ENCODE measurements at regions not wholly inside any gene's neighbourhood (a gene's known extent, or its start where the extent isn't known, plus 50 kb on each side); places are given as distances from the start of the nearest gene placed in this dataset.
A peak's percentile ranks its signal among the peaks of the same experiment; 100 is the strongest.

DNA sequence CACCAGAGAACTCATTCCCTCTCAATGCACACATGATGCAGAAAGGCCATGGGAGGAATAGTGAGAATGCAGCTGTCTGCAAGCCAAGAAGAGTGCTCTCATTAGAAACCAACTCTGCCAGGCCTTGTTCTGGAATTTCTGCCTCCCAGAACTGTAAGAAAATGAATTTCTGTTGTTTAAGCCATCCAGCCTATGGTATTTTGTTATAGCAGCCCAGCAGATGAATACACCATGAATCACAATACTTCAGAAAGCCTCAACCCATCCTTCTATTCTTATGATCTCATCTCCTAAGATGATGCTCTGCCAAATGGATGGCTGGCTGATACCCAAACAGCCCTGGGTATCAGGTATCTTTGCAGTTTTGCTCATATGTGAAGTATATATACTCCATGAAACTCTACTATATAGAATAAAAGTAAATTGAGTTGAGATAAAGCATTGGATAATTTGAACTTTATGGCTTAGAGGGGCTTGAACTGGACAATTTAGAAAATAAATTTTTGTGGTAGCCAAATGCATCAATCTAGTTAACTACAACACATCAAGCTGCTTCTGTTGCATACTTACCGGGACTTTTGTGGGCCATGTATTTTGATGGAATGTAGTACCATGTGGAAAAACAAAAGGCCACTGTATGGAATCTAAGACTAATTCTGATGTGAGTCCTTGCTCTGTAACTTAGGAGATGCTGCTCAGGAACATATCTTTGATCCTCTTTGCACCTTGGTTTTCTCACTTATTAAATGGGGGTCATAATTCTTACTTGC lies 245.9 kb downstream of the HS3ST1 start:
- DNase-seq (ENCODE audit: low spot score), result no peak

DNA sequence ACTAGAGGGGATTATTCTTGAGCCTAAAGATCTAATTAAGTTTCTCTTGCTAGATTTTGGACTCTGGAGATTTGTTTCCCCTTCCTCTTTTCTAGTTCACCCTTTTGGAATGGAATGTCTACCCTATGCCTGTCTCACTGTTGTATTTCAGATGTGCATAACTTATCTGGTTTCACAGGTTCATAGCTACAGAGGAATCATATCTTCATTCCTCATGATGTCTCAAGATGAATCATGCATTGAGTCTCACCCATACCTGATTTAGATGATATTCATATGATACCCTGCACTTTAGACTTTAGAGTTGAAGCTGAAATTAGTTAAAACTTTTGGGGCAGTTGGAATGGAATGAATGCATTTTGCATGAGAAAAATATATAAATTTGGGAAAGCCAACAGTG lies 246.7 kb downstream of the HS3ST1 start:
- no peak for DNase-seq (ENCODE audit: low spot score)

DNA sequence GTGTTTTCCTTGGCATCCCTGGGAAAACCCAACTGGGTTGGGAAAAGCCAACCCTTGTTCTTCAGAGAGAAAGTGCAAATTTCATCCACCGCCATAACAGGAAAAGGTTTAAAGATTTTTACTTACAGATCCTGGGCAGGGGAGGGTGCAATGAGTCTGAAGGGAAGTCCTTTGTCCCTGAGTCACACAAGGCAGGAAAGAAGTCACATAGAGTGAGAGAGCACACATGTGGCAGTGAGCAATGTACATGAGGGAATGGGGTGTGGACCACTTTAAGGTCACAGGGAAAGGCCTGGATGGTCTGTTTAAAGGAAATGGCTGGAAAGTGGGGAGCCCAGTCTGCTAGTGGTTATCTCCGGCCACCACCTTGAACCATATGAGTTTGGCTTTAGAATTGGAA lies 248.9 kb downstream of the HS3ST1 start:
- no peak for DNase-seq (ENCODE audit: low spot score)

DNA sequence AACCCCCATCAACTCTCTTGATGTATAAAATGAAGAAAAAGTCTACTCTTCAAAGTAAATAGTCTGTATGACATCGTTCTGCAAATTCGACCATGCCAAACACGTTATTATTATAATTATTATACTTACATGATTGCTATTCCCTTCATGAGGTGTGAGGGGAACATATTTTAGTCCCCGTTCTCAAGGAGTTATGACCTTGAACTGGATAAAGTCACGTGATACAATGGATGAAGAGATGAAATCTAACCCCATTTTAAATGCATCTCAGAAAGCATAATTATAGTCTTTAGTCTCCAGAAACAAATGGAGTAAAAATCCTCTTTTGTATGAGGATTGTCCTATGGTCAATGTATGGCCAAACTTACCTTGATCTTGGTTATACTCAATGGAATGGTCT lies 250.3 kb downstream of the HS3ST1 start:
- no peak for DNase-seq (ENCODE audit: low spot score)

DNA sequence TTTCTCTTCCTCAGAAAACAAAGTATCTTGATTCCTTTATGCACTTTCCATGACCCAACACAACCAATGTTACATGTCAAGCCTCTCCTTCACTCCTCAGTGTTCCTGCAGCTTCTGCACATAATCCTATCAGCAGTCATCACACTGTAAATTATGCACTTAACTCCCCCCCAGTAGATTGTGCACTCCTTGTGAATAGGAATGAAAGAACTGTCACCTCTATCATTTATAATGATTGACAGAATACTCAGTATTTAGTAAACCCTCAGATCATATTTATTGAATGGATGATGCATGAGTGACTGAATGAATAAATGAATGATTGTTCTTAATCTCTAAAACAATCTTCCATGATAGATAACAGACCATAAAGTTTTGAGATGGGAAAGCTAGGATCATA lies 253.3 kb downstream of the HS3ST1 start:
- DNase-seq (ENCODE audit: low spot score), result no peak

DNA sequence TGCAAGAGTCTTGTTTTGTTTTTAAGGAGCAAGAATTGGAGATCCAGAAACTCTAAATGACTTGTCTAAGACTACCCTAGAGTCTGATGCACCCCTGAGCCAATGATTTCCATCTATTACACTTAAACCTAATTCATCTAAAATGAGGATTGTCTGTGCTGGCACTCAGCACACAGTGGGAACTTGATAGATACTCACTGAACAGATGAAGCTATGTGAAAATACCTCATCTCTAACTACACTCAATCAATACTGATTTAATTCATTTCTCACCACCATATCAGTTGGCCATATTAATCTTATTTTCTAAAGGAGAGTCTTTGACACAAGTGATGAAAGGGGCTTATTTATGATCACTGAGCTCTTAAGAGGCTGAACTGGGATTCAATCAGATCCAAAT lies 262.1 kb downstream of the HS3ST1 start:
- no peak for DNase-seq (ENCODE audit: low spot score)

DNA sequence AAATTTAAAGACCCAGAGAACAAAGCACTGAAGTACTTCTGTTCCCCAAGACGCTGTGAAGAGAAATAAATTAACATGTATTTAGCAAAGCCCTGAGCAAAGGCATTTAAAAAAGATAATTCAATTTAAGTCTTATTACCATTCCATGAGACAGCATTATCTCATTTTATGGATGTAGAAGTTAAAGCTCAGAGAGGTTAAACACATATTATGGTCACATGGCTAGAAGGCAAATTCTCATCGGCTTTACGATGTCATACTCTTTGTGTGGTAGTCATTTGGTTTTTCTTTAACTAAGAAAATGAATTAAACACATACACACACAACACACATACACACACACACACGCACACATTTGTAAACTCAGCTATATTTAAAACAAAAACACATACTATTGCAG lies 262.7 kb downstream of the HS3ST1 start:
- DNase-seq (ENCODE audit: low spot score), result no peak

DNA sequence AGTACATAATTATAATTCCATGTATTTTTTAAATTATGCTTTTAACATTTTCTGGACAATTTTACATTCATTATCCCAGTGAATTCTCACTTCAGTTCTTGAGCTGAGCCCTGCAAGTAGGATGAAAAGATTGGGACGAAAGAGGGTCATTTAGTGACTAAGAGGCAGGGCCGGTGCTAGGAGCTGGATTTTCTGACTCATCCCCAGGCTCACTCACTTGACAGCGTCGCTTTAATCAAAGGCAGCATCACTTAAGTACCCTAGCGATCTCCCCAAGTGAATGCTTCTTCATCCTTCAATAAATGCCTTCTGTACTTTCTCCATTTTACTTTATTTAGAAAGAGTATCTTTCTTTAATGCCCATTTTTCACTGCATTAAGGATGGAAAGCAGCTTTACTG lies 263.6 kb downstream of the HS3ST1 start:
- no peak for DNase-seq (ENCODE audit: low spot score)

DNA sequence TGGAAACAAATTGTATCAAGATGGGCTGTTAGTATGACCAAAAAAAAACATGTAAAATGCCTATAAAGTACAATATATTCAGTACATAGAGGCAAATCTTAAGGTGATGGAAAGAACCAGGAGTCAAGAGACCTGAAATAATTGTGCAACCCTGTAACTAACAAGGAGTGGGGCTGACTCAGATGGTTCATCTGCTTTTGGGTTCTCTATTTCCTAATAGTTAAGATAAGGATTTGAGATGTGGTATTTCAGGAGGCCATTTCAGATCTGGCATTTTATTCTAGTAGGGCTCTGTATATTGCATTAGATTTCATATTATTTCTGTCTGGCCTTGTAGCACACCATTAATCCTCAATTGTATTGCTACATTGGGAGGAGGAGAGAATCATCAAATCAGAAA lies 268.4 kb downstream of the HS3ST1 start:
- no peak for DNase-seq (ENCODE audit: low spot score)

DNA sequence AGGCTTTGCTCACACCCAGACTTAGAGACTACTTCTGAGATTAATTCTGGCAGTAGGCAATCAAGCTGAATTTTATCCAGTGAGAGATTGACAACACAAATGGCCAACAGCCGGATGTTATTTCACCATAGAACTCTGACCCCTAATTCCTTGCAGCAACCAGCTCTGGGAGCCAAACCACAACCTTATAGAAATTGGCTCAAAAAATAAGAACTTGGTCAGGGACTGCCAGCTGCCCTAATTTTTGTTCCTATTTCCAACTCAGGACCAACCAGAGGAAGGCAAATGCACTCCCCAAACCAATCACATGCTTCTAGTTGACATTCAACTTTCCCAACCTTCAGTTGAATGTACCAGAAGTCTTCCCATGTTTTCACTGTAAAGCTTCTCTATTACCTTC lies 269.7 kb downstream of the HS3ST1 start:
- no peak for DNase-seq (ENCODE audit: low spot score)

DNA sequence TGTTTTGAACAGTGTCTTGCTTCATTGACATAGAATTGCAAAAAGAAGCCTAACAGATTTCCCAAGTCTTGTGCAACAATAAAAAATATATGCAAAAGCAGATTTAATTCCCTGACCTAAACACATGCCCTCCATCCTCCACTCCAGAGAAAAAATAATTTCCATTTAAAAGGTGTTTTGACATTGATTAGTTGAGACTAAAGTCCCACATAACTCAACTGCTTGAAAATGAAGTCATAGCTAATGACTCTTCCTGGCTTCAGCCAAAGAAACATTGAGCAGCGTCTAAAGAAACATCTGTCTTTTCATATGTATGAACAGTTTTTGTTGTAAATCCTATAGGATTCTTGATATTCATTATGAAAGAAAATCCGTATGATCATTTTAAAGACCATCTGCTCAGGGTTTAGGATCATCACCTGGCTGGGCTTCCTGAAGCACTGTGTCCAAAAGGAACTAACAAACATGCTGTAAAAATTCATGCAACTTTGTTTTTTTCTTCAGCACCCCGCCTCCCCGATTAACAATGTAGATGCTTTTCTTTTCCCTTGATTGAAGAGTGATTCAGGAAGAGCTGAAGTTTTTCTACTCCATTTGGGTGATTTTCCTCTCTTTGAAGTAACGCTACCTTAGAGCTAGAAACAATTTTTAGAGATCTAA lies 273.4 kb downstream of the HS3ST1 start:
- DNase-seq (ENCODE audit: low spot score), result no peak

DNA sequence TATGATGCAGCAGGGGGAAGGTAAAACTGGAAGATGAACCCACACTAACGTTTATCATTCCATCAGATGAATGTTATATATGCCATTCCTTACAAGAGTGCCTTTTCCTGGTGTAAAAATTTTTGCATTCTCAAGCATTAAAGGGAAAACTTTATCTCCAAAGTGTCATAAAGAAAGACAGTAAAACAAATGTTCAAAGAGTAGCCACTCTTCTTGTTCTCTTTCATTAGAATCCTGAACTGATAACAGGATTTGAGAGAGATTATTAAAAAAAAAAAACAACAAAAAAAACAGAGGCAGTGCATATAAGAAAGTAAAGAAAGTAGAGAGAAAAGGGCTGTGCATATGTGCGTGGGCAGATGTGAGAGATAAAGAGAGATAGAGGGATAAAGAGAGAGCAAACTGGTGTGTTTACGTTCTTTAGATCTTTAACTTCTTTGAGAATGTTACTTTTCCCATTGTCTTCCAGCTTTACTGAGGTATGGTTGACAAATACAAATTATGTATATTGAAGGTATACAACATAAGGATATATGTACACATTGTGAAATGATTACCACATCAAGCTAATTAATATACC lies 275.4 kb downstream of the HS3ST1 start:
- DNase-seq (ENCODE audit: low spot score), result no peak

DNA sequence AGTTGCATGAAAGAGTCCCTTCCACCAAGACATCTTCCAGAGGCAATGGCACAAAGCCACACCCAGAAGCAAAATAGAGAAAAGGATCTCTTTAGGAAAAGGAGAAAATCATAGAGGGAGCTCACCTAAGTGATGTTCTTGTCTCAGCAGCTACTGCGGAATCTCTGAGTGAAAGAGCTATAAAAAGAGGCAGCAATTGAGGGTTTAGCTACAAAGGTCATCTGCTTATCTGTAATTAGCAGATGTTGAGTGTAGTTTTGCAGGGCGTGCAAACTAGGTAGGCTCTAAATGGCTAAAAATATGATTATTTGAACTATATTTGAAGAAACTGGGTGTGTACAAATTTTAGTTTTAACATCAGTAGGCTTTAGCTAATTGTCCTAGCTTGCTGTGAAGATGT lies 276.0 kb downstream of the HS3ST1 start:
- no peak for DNase-seq (ENCODE audit: low spot score)

DNA sequence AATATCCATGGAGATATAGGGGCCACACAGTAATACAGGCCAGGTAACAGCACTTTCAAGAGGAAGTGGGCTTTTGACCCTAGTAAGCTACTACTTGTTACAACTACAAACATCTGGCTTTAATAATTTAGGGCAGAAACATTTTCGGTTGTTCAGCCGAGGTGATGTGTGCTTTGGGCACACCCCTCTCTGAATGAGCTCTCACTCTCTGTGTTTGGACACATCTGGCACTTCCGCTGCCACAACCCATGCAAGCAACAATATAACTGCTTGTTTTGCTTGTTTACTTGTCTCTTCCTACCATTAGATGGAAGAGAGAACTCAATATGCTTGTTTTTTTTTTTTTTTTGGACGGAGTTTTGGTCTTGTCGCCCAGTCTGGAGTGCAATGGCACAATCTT lies 277.2 kb downstream of the HS3ST1 start:
- DNase-seq (ENCODE audit: low spot score), result no peak

DNA sequence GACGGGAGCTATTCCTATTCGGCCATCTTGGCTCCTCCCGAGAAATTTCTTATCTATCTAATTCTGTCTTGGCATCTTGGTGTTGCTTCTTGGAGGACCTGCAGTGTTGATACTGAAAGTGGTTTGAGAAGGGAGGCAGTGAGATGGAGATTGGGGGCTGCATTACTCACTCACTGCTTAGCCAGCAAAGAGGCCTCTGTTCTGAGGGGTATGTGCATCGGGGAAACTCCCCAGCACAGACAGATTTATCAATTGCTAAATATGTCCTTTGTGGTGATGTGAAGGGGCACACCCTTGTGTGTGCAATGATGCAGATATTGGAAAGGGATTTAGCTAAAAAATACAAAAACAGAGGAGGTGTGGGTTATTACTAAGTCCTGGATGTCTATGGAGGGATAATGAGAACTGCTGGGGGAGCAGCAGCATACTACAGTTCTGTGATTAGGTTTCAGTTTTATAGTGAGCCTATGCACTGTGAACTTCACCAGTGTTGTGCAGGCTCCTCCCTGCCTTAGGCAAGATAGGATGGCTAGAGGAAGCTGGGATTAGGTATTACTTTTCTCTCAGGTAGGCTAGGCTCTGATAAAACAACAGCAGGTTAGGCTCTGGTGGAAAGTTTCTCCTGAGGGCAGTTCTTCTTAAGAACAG lies 279.0 kb downstream of the HS3ST1 start:
- DNase-seq (ENCODE audit: low spot score), result no peak

DNA sequence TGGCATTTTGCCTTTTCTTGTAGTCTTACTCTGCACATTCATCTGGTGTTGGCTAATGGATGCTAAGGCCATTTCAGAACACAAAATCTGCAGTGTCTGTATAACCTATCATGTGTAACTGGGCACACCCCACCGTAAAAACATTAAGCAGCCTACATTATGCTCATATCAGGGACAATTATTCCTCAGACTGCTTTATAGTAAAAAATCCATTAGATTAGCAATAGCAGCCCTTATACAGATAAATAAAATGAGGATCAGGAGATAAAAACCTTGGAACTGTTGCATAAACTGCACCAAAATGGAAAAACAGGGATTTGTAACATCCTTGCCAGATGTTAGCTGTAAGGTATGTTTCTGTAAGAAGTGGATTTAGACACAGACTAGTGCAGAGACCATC lies 288.8 kb downstream of the HS3ST1 start:
- no peak for DNase-seq (ENCODE audit: low spot score)

DNA sequence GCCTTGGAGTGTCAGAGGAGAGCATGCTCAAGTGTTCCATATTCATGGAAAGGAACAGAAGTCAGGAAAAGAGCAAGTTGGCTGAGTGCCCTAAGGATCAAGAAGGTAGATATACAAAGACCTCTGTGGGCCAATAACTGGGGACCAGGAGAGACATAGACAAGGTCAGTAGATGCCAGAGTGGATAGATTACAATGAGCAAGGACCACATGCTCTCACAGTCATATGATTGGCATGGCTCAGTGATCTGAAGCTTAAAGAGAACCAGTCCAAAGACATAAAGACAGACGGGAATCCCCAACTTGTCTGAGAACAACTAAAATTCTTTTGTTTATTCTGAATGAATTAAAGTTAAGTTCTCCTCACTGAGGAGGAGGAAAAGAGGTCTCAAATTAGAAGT lies 289.7 kb downstream of the HS3ST1 start:
- no peak for DNase-seq (ENCODE audit: low spot score)

DNA sequence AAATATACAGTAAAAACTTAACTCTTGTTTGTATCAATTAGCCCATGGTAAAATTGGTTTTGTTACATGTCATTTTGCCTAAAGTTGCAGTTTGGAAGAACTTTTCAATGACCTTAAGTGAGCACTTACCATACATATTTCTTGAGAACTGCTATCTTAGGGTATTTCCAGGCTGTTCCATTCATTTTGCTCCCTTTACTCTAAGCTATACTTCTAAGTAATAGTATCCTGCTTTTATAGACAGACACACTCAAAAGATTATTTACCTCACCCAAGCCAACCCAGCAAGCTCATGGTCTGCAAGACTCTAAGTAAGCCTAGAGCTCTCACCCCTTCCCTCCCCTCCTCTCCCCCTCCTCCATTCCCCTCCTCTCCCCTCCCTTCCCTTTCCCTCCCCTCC lies 294.0 kb downstream of the HS3ST1 start:
- no peak for DNase-seq (ENCODE audit: low spot score)

DNA sequence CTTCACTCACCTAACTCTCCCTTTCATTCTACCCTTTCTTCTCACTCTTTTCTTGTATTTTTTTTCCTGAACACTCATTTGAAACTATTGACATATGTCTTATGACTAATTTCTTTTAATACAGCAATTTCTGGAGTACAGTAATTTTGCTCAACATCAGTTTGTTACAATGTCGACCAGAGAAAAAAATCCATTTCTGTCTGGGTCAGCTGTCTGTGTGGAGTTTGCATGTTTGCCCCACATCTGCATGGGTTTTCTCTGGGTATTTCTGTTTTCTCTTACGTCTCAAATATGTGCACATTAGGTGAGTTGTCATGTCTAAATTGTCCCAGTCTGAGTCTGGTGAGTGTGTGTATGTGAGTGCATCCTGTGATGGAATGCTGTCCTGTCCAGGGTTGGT lies 294.8 kb downstream of the HS3ST1 start:
- DNase-seq (ENCODE audit: low spot score), result no peak

DNA sequence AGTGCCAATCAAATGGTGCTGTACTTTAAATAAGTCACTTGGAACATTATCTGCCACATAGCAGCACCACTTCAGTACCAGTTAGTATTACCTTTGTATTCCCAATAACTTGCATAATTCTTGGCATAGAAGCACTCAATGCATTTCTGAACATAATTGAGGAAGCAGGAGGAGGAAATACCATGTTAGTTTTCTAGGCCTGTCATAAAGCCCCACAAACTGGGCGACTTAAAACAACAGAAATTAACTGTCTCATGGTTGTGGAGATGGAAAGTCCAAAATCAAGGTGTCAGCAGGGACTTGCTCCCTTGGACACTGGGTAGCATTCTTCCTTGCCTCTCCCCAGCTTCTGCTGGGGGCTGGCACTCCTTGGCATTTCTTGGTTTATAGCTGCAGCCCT lies 296.2 kb downstream of the HS3ST1 start:
- no peak for DNase-seq (ENCODE audit: low spot score)

DNA sequence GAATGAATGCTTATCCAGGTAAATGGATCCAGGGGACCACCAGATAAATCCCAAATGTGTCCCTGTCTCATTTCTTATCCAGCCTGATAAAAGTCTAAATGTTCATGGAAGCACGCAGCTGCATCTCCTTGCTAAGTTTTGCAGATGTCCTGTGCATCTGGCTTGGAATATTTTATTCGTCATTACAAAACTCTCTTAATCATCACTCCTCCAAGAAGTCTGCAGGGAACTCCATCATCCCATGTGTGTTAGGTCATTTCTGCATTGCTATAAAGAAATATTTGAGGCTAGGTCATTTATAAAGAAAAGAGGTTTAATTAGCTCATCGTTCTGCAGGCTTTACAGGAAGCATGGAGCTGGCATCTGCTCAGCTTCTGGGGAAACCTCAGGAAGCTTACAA lies 297.2 kb downstream of the HS3ST1 start:
- DNase-seq (ENCODE audit: low spot score), result no peak

DNA sequence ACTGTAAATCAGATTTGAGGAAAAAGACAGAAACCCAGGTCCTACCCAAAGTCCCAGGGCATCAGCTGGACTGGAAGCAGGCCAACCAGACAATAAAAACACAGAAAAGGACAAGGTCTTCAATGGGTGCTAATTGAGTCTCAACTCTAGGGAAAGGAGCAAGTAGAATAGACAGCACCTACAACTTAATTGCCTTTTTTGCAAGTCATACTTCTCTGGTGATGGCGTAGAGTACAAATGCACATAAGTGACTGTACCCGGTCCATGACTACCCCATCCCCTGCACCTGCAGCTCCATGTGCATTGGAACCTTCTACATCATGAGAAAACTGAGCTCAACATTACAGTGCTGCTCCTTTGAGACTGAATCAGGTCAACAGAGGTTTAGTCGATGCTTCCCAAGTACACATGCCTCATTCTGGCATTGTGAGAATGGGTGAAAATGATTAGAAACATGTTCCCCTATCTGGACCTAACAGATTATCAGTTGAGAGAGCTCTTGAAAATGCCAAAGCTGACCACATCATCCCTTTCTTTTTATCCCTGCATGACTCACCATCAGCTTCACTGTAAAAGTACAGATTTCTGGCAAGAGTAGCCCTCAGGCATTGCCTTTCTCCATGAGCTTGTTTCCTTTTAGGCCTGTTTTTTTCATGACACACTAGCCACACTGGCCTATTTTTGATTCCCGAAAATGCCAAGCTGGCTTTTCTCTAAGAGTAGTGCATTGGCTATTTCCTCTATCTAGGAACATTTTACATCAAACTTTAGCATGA lies 298.3 kb downstream of the HS3ST1 start:
- DNase-seq (ENCODE audit: low spot score), result peak; percentile 58
